H1 (cell line): ENCODE measurements at regions not wholly inside any gene's neighbourhood (a gene's known extent, or its start where the extent isn't known, plus 50 kb on each side); places are given as distances from the start of the nearest gene placed in this dataset.

Experiments used
- CTCF ChIA-PET: fragments of 300-600 bp; sonication (Branson Sonifier 250); formaldehyde crosslinking; loops from one replicate; lab custom pipeline; 2021; ENCODE audit not compliant: partially characterized antibody; lab: Charles Lee
- POLR2A ChIA-PET: fragments of 300-600 bp; sonication (Branson Sonifier 250); formaldehyde crosslinking; loops from one replicate; lab custom pipeline; 2021; ENCODE audit warnings: inconsistent platforms; ENCODE audit not compliant: partially characterized antibody; lab: Charles Lee
- DNase-seq, 2 experiments: peaks; one replicate each; pipeline versions ENCODE4 v3.0.0 to v3.0.0-alpha.2; 2010 to 2022; ENCODE audit warnings: low spot score in 2 of 2, low read depth in 1 of 2, mixed read lengths in 1 of 2
- FAIRE-seq: peaks from 2 replicates; lab custom pipeline; 2011; peaks lifted over from hg19 to GRCh38; lab: Jason Lieb, UNC
- H2AFZ ChIP-seq: 2 replicates; pipeline ENCODE4 v1.8.1; 2012; ENCODE audit warnings: low read length, inconsistent platforms
- H2AK5ac ChIP-seq: 2 replicates; pipeline ENCODE4 v1.6.1; 2013; ENCODE audit warnings: low read depth, low read length
- H2BK120ac ChIP-seq: replicated peaks from 2 replicates; pipeline ENCODE3; 2013; ENCODE audit warnings: low read depth, low read length, inconsistent platforms
- H2BK12ac ChIP-seq: 2 replicates; pipeline ENCODE4 v1.6.1; 2013; ENCODE audit warnings: low read depth, low read length
- H2BK15ac ChIP-seq: 2 replicates; pipeline ENCODE4 v1.6.1; 2013; ENCODE audit warnings: low read length
- H2BK20ac ChIP-seq: 2 replicates; pipeline ENCODE4 v1.6.1; 2013; ENCODE audit warnings: low read length
- H2BK5ac ChIP-seq: 2 replicates; pipeline ENCODE4 v1.6.1; 2013; ENCODE audit warnings: low read depth, low read length
- H3K14ac ChIP-seq: 2 replicates; pipeline ENCODE4 v1.6.1; 2013; ENCODE audit warnings: inconsistent platforms; ENCODE audit not compliant: insufficient read length
- H3K18ac ChIP-seq: 2 replicates; pipeline ENCODE4 v1.6.1; 2013; ENCODE audit warnings: low read length; ENCODE audit errors: extremely low read depth
- H3K23ac ChIP-seq: 2 replicates; pipeline ENCODE4 v1.6.1; 2013; ENCODE audit warnings: inconsistent platforms; ENCODE audit not compliant: insufficient read length
- H3K23me2 ChIP-seq: 2 replicates; pipeline ENCODE4 v1.6.1; 2013; ENCODE audit warnings: low read depth, low read length
- H3K27ac ChIP-seq: 2 replicates; pipeline ENCODE4 v1.6.1; 2011; ENCODE audit warnings: low read depth, low read length, inconsistent platforms
- H3K27me3 ChIP-seq, 4 experiments: replicated peaks in 1 of 4; 1 replicate in 1 of 4; 2 replicates in 3 of 4; pipeline versions ENCODE4 v1.6.1 to v1.8.1; 2011 to 2013; ENCODE audit warnings: low read length in 3 of 4, mild to moderate bottlenecking in 3 of 4, inconsistent platforms in 2 of 4, mixed read lengths in 2 of 4, moderate library complexity in 1 of 4; ENCODE audit not compliant: control insufficient read depth in 3 of 4, insufficient read depth in 3 of 4; ENCODE audit errors: extremely low read depth in 1 of 4
- H3K36me3 ChIP-seq, 4 experiments: 2 replicates each; pipeline versions ENCODE4 v1.6.1 to v1.8.1; 2011 to 2013; ENCODE audit warnings: mild to moderate bottlenecking in 4 of 4, low read length in 3 of 4, moderate library complexity in 2 of 4, control low read depth in 1 of 4, inconsistent platforms in 1 of 4; ENCODE audit not compliant: insufficient read depth in 4 of 4, control insufficient read depth in 2 of 4
- H3K4ac ChIP-seq: replicated peaks from 2 replicates; pipeline ENCODE3; 2013; ENCODE audit warnings: low read length, low read depth, mixed read lengths, inconsistent platforms; ENCODE audit not compliant: insufficient read length
- H3K4me1 ChIP-seq, 4 experiments: replicated peaks in 1 of 4; 1 replicate in 1 of 4; 2 replicates in 3 of 4; pipeline versions ENCODE4 v1.6.1 to v1.8.1; 2011 to 2013; ENCODE audit warnings: low read length in 3 of 4, inconsistent platforms in 2 of 4, mixed read lengths in 1 of 4; ENCODE audit not compliant: insufficient read depth in 4 of 4, control insufficient read depth in 3 of 4
- H3K4me2 ChIP-seq, 2 experiments: 2 replicates each; pipeline versions ENCODE4 v1.6.1 to v1.8.1; 2011 to 2013; ENCODE audit warnings: low read depth in 2 of 2, low read length in 2 of 2, control low read depth in 1 of 2, inconsistent platforms in 1 of 2, mild to moderate bottlenecking in 1 of 2; ENCODE audit not compliant: insufficient read depth in 1 of 2
- H3K4me3 ChIP-seq, 4 experiments: fragments of 200-600, 300-600 bp in 1 of 4; sonication (generic), shearing (Covaris generic), sonication (Bioruptor Twin) in 1 of 4; 2 replicates each; pipeline versions ENCODE4 v1.5.1 to v1.8.1; 2011 to 2016; ENCODE audit warnings: low read length in 4 of 4, low read depth in 3 of 4, control low read depth in 2 of 4, inconsistent platforms in 2 of 4, mild to moderate bottlenecking in 2 of 4, mixed read lengths in 1 of 4, moderate library complexity in 1 of 4; ENCODE audit not compliant: insufficient read depth in 2 of 4; ENCODE audit errors: extremely low read depth in 1 of 4
- H3K56ac ChIP-seq: replicated peaks from 2 replicates; pipeline ENCODE3; 2013; ENCODE audit warnings: low read depth, mild to moderate bottlenecking, mixed read lengths, low read length, inconsistent platforms; ENCODE audit not compliant: insufficient read length
- H3K79me1 ChIP-seq: 2 replicates; pipeline ENCODE4 v1.6.1; 2013; ENCODE audit warnings: low read depth, low read length, control low read depth
- H3K79me2 ChIP-seq, 2 experiments: 2 replicates each; pipeline versions ENCODE4 v1.6.1 to v1.8.1; 2012 to 2013; ENCODE audit warnings: low read length in 2 of 2, mild to moderate bottlenecking in 2 of 2, inconsistent platforms in 1 of 2; ENCODE audit not compliant: insufficient read depth in 2 of 2, control insufficient read depth in 1 of 2
- H3K9ac ChIP-seq, 4 experiments: replicated peaks in 1 of 4; 1 replicate in 1 of 4; 2 replicates in 3 of 4; pipeline versions ENCODE4 v1.6.1 to v1.8.1; 2011 to 2013; ENCODE audit warnings: low read depth in 3 of 4, low read length in 3 of 4, control low read depth in 2 of 4, mild to moderate bottlenecking in 2 of 4, moderate library complexity in 2 of 4, inconsistent platforms in 1 of 4; ENCODE audit errors: extremely low read depth in 1 of 4
- H3K9me3 ChIP-seq, 2 experiments: 2 replicates each; pipeline versions ENCODE4 v1.6.1 to v1.8.1; 2012 to 2013; ENCODE audit warnings: mild to moderate bottlenecking in 2 of 2, moderate library complexity in 2 of 2, control low read depth in 1 of 2, inconsistent platforms in 1 of 2, low read depth in 1 of 2, low read length in 1 of 2, mixed read lengths in 1 of 2; ENCODE audit not compliant: insufficient read depth in 2 of 2
- H4K20me1 ChIP-seq, 2 experiments: replicated peaks in 1 of 2; 2 replicates each; pipeline versions ENCODE3 to v1.8.1; 2011 to 2013; ENCODE audit warnings: inconsistent platforms in 2 of 2, low read length in 2 of 2, mild to moderate bottlenecking in 1 of 2; ENCODE audit not compliant: insufficient read depth in 2 of 2, control insufficient read depth in 1 of 2
- H4K5ac ChIP-seq: 2 replicates; pipeline ENCODE4 v1.6.1; 2013; ENCODE audit warnings: low read length, low read depth, mixed read lengths, inconsistent platforms; ENCODE audit not compliant: insufficient read length
- H4K8ac ChIP-seq: 2 replicates; pipeline ENCODE4 v1.8.0; 2013; ENCODE audit warnings: mild to moderate bottlenecking, moderate library complexity, low read length, inconsistent platforms; ENCODE audit not compliant: insufficient read depth; ENCODE audit errors: extremely low read depth
- H4K91ac ChIP-seq: replicated peaks from 2 replicates; pipeline ENCODE3; 2013; ENCODE audit warnings: low read length, mixed read lengths, inconsistent platforms; ENCODE audit not compliant: insufficient read length
- CBX8 ChIP-seq: fragments of 300-800, 300-1000 bp; sonication (generic); IDR thresholded peaks from 2 replicates; pipeline ENCODE4 v1.7.1; 2016; ENCODE audit warnings: low read depth, low read length, borderline replicate concordance
- CEBPB ChIP-seq: IDR thresholded peaks from 2 replicates; pipeline ENCODE4 v1.6.1; 2012; ENCODE audit warnings: low read depth, low read length
- CREB1 ChIP-seq: IDR thresholded peaks from 2 replicates; pipeline ENCODE4 v1.6.1; 2012; ENCODE audit warnings: inconsistent platforms
- EP300 ChIP-seq, 2 experiments: IDR thresholded peaks; 1 replicate in 1 of 2; 2 replicates in 1 of 2; pipeline ENCODE4 v1.6.1; 2011 to 2012; ENCODE audit warnings: low read depth in 2 of 2, low read length in 2 of 2, mild to moderate bottlenecking in 2 of 2, borderline replicate concordance in 1 of 2, inconsistent platforms in 1 of 2, moderate library complexity in 1 of 2
- FOSL1 ChIP-seq: IDR thresholded peaks from 2 replicates; pipeline ENCODE4 v1.6.1; 2011; ENCODE audit warnings: mild to moderate bottlenecking, low read depth, low read length, moderate library complexity; ENCODE audit not compliant: insufficient read depth
- KDM5A ChIP-seq: fragments of 200-600 bp; IDR thresholded peaks from 2 replicates; pipeline ENCODE4 v1.7.1; 2012; ENCODE audit warnings: mild to moderate bottlenecking, low read length, inconsistent platforms, mixed read lengths
- NRF1 ChIP-seq: IDR thresholded peaks from 2 replicates; pipeline ENCODE4 v1.6.1; 2011; ENCODE audit warnings: mild to moderate bottlenecking, low read depth, low read length, improper control_type of control experiment
- RNF2 ChIP-seq: fragments of 200-900, 300-1000 bp; sonication (generic); IDR thresholded peaks from 2 replicates; pipeline ENCODE4 v1.7.1; 2016; ENCODE audit warnings: borderline replicate concordance, low read depth, mild to moderate bottlenecking, antibody characterized with exemption, low read length; ENCODE audit not compliant: poor library complexity, severe bottlenecking; ENCODE audit errors: missing control alignments
- SIRT6 ChIP-seq: IDR thresholded peaks from one replicate; pipeline ENCODE4 v1.7.1; 2012; ENCODE audit warnings: low read length, inconsistent platforms
- SP2 ChIP-seq: IDR thresholded peaks from 2 replicates; pipeline ENCODE4 v1.6.1; 2012; ENCODE audit warnings: mild to moderate bottlenecking, low read length, inconsistent platforms
- SUZ12 ChIP-seq: fragments of 200-600 bp; sonication (generic); IDR thresholded peaks from 2 replicates; pipeline ENCODE4 v1.6.1; 2012; ENCODE audit warnings: mild to moderate bottlenecking, inconsistent platforms, low read length, moderate library complexity, mixed read lengths
- USF2 ChIP-seq: IDR thresholded peaks from 2 replicates; pipeline ENCODE4 v1.6.1; 2011; ENCODE audit warnings: low read length, improper control_type of control experiment
- ZNF274 ChIP-seq: IDR thresholded peaks from 2 replicates; pipeline ENCODE4 v1.7.0; 2012; ENCODE audit warnings: low read length, borderline replicate concordance; ENCODE audit errors: extremely low read depth
- WGBS, 2 experiments: shearing (Covaris generic) in 1 of 2; methylation state at CpG; one replicate each; pipeline versions ENCODE4 v1.1.6 to v1.1.7; 2013 to 2015; ENCODE audit warnings: low lambda C conversion rate in 2 of 2, mixed read lengths in 2 of 2, inconsistent platforms in 1 of 2, low coverage in 1 of 2, missing lambda C conversion rate in 1 of 2; ENCODE audit not compliant: insufficient replicate concordance in 2 of 2, insufficient coverage in 1 of 2, insufficient read length in 1 of 2; ENCODE audit errors: extremely low coverage in 1 of 2, missing lambda C conversion rate in 1 of 2; 5-methylcytosine and 5-hydroxymethylcytosine counted together

GRCh38 chr6:165974817-165975216 is 192.8 kb downstream of the TBXT start:
- H4K20me1 ChIP-seq, result no peaks in the 10 kb centered on the region
- no peak overlapping the region for H3K4me3 ChIP-seq
- DNase-seq (no peak), FAIRE-seq (no peak)
- no peak overlapping the region for H2BK12ac ChIP-seq
- H3K14ac ChIP-seq, result no peak overlapping the region
- POLR2A ChIA-PET, result no interaction called here
- H3K4me1 ChIP-seq, result no peaks in the 10 kb centered on the region
- H4K5ac ChIP-seq, result no peak overlapping the region
- H4K91ac ChIP-seq, result no peak overlapping the region
- no peaks in the 10 kb centered on the region for H3K79me2 ChIP-seq
- H2BK15ac ChIP-seq, result no peak overlapping the region
- CTCF ChIA-PET, result interaction anchor here (1.8 kb wide), 1 partner anchor 84 kb away, joined by 7 read pairs; no protein-coding TSS in a partner anchor
- no peak overlapping the region for H4K8ac ChIP-seq
- WGBS, 2 experiments, result 94% methylated on average over 7 of the region's 7 CpGs; no CpG with 5 or more reads in 1 of the 2 experiments
- H2BK120ac ChIP-seq, result no peak overlapping the region
- no peak overlapping the region for H3K56ac ChIP-seq
- H3K27me3 ChIP-seq, result no peaks in the 10 kb centered on the region
- H3K9ac ChIP-seq, result no peak overlapping the region
- H2AFZ ChIP-seq, result no peak overlapping the region
- no peak overlapping the region for H3K4me2 ChIP-seq
- H3K18ac ChIP-seq, result no peak overlapping the region
- no peaks in the 10 kb centered on the region for H3K36me3 ChIP-seq
- peaks cover 3% of the 10 kb centered on the region; the same call in 1 of the 2 replicates for H3K23me2 ChIP-seq
- no peak overlapping the region for H3K4ac ChIP-seq
- H3K27ac ChIP-seq, result no peak overlapping the region
- H2AK5ac ChIP-seq, result no peak overlapping the region
- TF ChIP-seq SP2, result no peak
- no peak for TF ChIP-seq FOSL1
- TF ChIP-seq CBX8, result no peak
- TF ChIP-seq SUZ12, result no peak
- TF ChIP-seq ZNF274, result no peak
- TF ChIP-seq USF2, result no peak
- TF ChIP-seq RNF2, result no peak
- no peak for TF ChIP-seq EP300 (IDR thresholded peaks at IDR 0.05; ENCODE audit: borderline replicate concordance in 1 of 2, low read depth in 2 of 2, low read length in 2 of 2)
- TF ChIP-seq CREB1, result no peak
- no peak for TF ChIP-seq NRF1
- TF ChIP-seq CEBPB, result no peak
- TF ChIP-seq KDM5A, result no peak
- no peak for TF ChIP-seq SIRT6
- no peaks in the 10 kb centered on the region for H3K9me3 ChIP-seq
- no peak overlapping the region for H3K23ac ChIP-seq
- no peaks in the 10 kb centered on the region for H3K79me1 ChIP-seq
- H2BK5ac ChIP-seq, result no peak overlapping the region
- H2BK20ac ChIP-seq, result no peak overlapping the region
